ENCODE measurements at regions not wholly inside any gene's neighbourhood (a gene's known extent, or its start where the extent isn't known, plus 50 kb on each side); places are given as distances from the start of the nearest gene placed in this dataset.

- no peak for TF ChIP-seq CTCF (IDR thresholded peaks at IDR 0.05)
- TF ChIP-seq EZH2 (IDR thresholded peaks at IDR 0.05; ENCODE audit: borderline replicate concordance, insufficient read depth, low read depth, low read length, poor library complexity, severe bottlenecking), result no peak
Measured at GRCh38 chr3:146345900-146346299, 95.0 kb upstream of the PLSCR4 start.

Data from B cell (primary cell).